HG03432 (cell line): ENCODE measurements at regions not wholly inside any gene's neighbourhood (a gene's known extent, or its start where the extent isn't known, plus 50 kb on each side); places are given as distances from the start of the nearest gene placed in this dataset.

Experiments
- ATAC-seq: cut with Tn5 transposase; IDR thresholded peaks from one replicate; pipeline ENCODE4 v1.9.1; 2021; ENCODE audit warnings: mild to moderate bottlenecking, moderate library complexity; ENCODE audit not compliant: unreplicated experiment

GRCh38 chr16:88314991-88315542, 67.7 kb upstream of the ZNF469 start:
- ATAC-seq = no peak

GRCh38 chr16:88315543-88316105, 67.1 kb upstream of the ZNF469 start:
- no peak for ATAC-seq

GRCh38 chr16:88316151-88316550, 66.6 kb upstream of the ZNF469 start:
- no peak for ATAC-seq

GRCh38 chr16:88316941-88317612, 65.7 kb upstream of the ZNF469 start:
- ATAC-seq = no peak

GRCh38 chr16:88317613-88317965, 65.2 kb upstream of the ZNF469 start:
- ATAC-seq = no peak

- no peak for ATAC-seq
Measured at GRCh38 chr16:88318051-88318450, 64.7 kb upstream of the ZNF469 start.

GRCh38 chr16:88318521-88318920, 64.2 kb upstream of the ZNF469 start:
- ATAC-seq = no peak

- ATAC-seq = no peak
Measured at GRCh38 chr16:88319116-88319965, 63.4 kb upstream of the ZNF469 start.

- no peak for ATAC-seq
Measured at GRCh38 chr16:88320947-88321634, 61.7 kb upstream of the ZNF469 start.

- no peak for ATAC-seq
Measured at GRCh38 chr16:88321635-88322499, 60.9 kb upstream of the ZNF469 start.

- ATAC-seq = no peak
Measured at GRCh38 chr16:88322500-88322970, 60.2 kb upstream of the ZNF469 start.

GRCh38 chr16:88323041-88323440, 59.7 kb upstream of the ZNF469 start:
- no peak for ATAC-seq

- ATAC-seq = no peak
Measured at GRCh38 chr16:88323546-88324330, 59.0 kb upstream of the ZNF469 start.

- no peak for ATAC-seq
Measured at GRCh38 chr16:88325087-88325750, 57.5 kb upstream of the ZNF469 start.

- no peak for ATAC-seq
Measured at GRCh38 chr16:88325976-88326375, 56.8 kb upstream of the ZNF469 start.

- ATAC-seq = no peak
Measured at GRCh38 chr16:88326611-88327485, 55.9 kb upstream of the ZNF469 start.

- no peak for ATAC-seq
Measured at GRCh38 chr16:88327561-88328312, 55.0 kb upstream of the ZNF469 start.
